NCI-H2107 treated with DMSO at 0.1 percent for 48 hours (cell line): ENCODE measurements at regions not wholly inside any gene's neighbourhood (a gene's known extent, or its start where the extent isn't known, plus 50 kb on each side); places are given as distances from the start of the nearest gene placed in this dataset.

Experiments used
- DNase-seq: peaks from one replicate; lab custom pipeline; 2025; ENCODE audit not compliant: unreplicated experiment; lab: John Stamatoyannopoulos, UW

- DNase-seq = no peak
Measured at GRCh38 chr5:175288048-175288621, 155.8 kb downstream of the DRD1 start.

- DNase-seq = no peak
Measured at GRCh38 chr5:175286981-175287380, 157.0 kb downstream of the DRD1 start.

- no peak for DNase-seq
Measured at GRCh38 chr5:175285261-175285660, 158.7 kb downstream of the DRD1 start.

- no peak for DNase-seq
Measured at GRCh38 chr5:175284806-175285205, 159.2 kb downstream of the DRD1 start.

- no peak for DNase-seq
Measured at GRCh38 chr5:175282611-175283225, 161.3 kb downstream of the DRD1 start.

- DNase-seq = no peak
Measured at GRCh38 chr5:175281714-175282113, 162.3 kb downstream of the DRD1 start.

GRCh38 chr5:175281257-175281656, 162.7 kb downstream of the DRD1 start:
- DNase-seq = no peak

- no peak for DNase-seq
Measured at GRCh38 chr5:175279506-175279905, 164.5 kb downstream of the DRD1 start.

- no peak for DNase-seq
Measured at GRCh38 chr5:175275748-175276147, 168.2 kb downstream of the DRD1 start.

GRCh38 chr5:175275097-175275496, 168.9 kb downstream of the DRD1 start:
- DNase-seq = no peak

- no peak for DNase-seq
Measured at GRCh38 chr5:175274171-175274570, 169.8 kb downstream of the DRD1 start.

GRCh38 chr5:175264406-175264805, 179.6 kb downstream of the DRD1 start:
- no peak for DNase-seq

GRCh38 chr5:175263776-175264175, 180.2 kb downstream of the DRD1 start:
- DNase-seq = no peak

GRCh38 chr5:175261526-175261925, 182.5 kb downstream of the DRD1 start:
- no peak for DNase-seq

GRCh38 chr5:175261037-175261436, 182.9 kb downstream of the DRD1 start:
- no peak for DNase-seq

- DNase-seq = no peak
Measured at GRCh38 chr5:175257847-175258194, 186.2 kb downstream of the DRD1 start.

GRCh38 chr5:175257128-175257846, 186.7 kb downstream of the DRD1 start:
- no peak for DNase-seq

GRCh38 chr5:175254155-175254554, 189.8 kb downstream of the DRD1 start:
- no peak for DNase-seq

GRCh38 chr5:175253597-175253996, 190.4 kb downstream of the DRD1 start:
- DNase-seq = no peak

- no peak for DNase-seq
Measured at GRCh38 chr5:175252234-175252805, 191.7 kb downstream of the DRD1 start.

GRCh38 chr5:175250426-175250825, 193.6 kb downstream of the DRD1 start:
- DNase-seq = no peak

- no peak for DNase-seq
Measured at GRCh38 chr5:175248416-175248905, 195.5 kb downstream of the DRD1 start.
